HCT116 (cell line): ENCODE measurements at regions not wholly inside any gene's neighbourhood (a gene's known extent, or its start where the extent isn't known, plus 50 kb on each side); places are given as distances from the start of the nearest gene placed in this dataset.

Experiments
- ATAC-seq: fragments of 200-7000 bp; cut with Tn5 transposase; 2 replicates; pipeline ENCODE4 v1.9.1; 2020; ENCODE audit warnings: mild to moderate bottlenecking, moderate library complexity
- BruUV-seq: library from RNA; stranded (reverse); fragments of 400-500 nt; replicated peaks from 2 replicates; lab custom pipeline; 2021; lab: Mats Ljungman, UMichigan
- CTCF ChIA-PET: fragments of 300-600 bp; sonication (Branson Sonifier 250); formaldehyde crosslinking; loops from one replicate; lab custom pipeline; 2021; ENCODE audit warnings: antibody characterized with exemption; lab: Charles Lee
- POLR2A ChIA-PET: fragments of 300-600, 350-600 bp; sonication (Branson Sonifier 250); formaldehyde crosslinking; loops from one replicate; lab custom pipeline; 2021; ENCODE audit warnings: antibody characterized with exemption; lab: Charles Lee
- RAD21 ChIA-PET, 2 experiments: fragments of 300-600 bp; sonication (Branson Sonifier 250); formaldehyde crosslinking; loops; one replicate each; lab custom pipeline; 2023; ENCODE audit warnings: low total read pairs in 2 of 2; ENCODE audit not compliant: uncharacterized antibody in 2 of 2, unreplicated experiment in 2 of 2, low non-redundant PET in 1 of 2; lab: Charles Lee
- DNase-seq: peaks from one replicate; pipeline ENCODE4 v3.0.0-alpha.2; 2010; ENCODE audit warnings: low read depth, low spot score
- H2AFZ ChIP-seq: fragments of 200-600 bp; shearing (Covaris generic), sonication (generic); 2 replicates; pipeline ENCODE4 v1.6.1; 2017; ENCODE audit warnings: low read depth, mixed run types, mixed read lengths, antibody characterized with exemption, low read length; ENCODE audit not compliant: poor library complexity, severe bottlenecking
- H3K27ac ChIP-seq: 2 replicates; pipeline ENCODE4 v1.5.1; 2012; ENCODE audit warnings: low read depth, low read length
- H3K27me3 ChIP-seq: fragments of 200-600 bp; sonication (generic); 2 replicates; pipeline ENCODE4 v1.6.1; 2016; ENCODE audit warnings: mixed run types, low read length, mixed read lengths; ENCODE audit not compliant: insufficient read depth
- H3K36me3 ChIP-seq, 2 experiments: fragments of 200-500 bp in 1 of 2; fragments of 200-600 bp in 1 of 2; sonication (Bioruptor generic) in 1 of 2; sonication (generic) in 1 of 2; 2 replicates each; pipeline versions ENCODE4 v1.5.1 to v1.6.1; 2014 to 2016; ENCODE audit warnings: low read length in 2 of 2, inconsistent platforms in 1 of 2, mixed read lengths in 1 of 2, mixed run types in 1 of 2; ENCODE audit not compliant: insufficient read depth in 2 of 2, control insufficient read depth in 1 of 2
- H3K4me1 ChIP-seq, 2 experiments: fragments of 200-600 bp in 1 of 2; sonication (generic) in 1 of 2; 2 replicates each; pipeline versions ENCODE4 v1.5.1 to v1.6.1; 2012 to 2017; ENCODE audit warnings: low read length in 2 of 2, inconsistent platforms in 1 of 2, mild to moderate bottlenecking in 1 of 2, mixed read lengths in 1 of 2, mixed run types in 1 of 2, moderate library complexity in 1 of 2; ENCODE audit not compliant: insufficient read depth in 2 of 2, control insufficient read depth in 1 of 2
- H3K4me2 ChIP-seq: fragments of 200-600 bp; sonication (generic); 2 replicates; pipeline ENCODE4 v1.6.1; 2017; ENCODE audit warnings: mixed run types, low read length, mixed read lengths
- H3K4me3 ChIP-seq, 2 experiments: fragments of 200-600 bp in 1 of 2; sonication (generic) in 1 of 2; replicated peaks in 1 of 2; 2 replicates each; pipeline ENCODE4 v1.5.1; 2011 to 2016; ENCODE audit warnings: low read length in 2 of 2, control low read depth in 1 of 2, low read depth in 1 of 2, mild to moderate bottlenecking in 1 of 2, mixed read lengths in 1 of 2, mixed run types in 1 of 2
- H3K79me2 ChIP-seq: fragments of 200-600 bp; sonication (generic); 2 replicates; pipeline ENCODE4 v1.6.1; 2017; ENCODE audit warnings: mild to moderate bottlenecking, mixed run types, low read length, moderate library complexity, mixed read lengths; ENCODE audit not compliant: insufficient read depth
- H3K9ac ChIP-seq: fragments of 200-600 bp; sonication (generic); 2 replicates; pipeline ENCODE4 v1.6.1; 2016; ENCODE audit warnings: low read length, mixed read lengths
- H3K9me2 ChIP-seq: fragments of 200-600 bp; sonication (generic), shearing (Covaris generic); 2 replicates; pipeline ENCODE4 v1.6.1; 2017; ENCODE audit warnings: mixed run types, mild to moderate bottlenecking, moderate library complexity; ENCODE audit not compliant: insufficient read depth
- H3K9me3 ChIP-seq, 2 experiments: fragments of 200-500 bp in 1 of 2; fragments of 200-600 bp in 1 of 2; sonication (Bioruptor generic) in 1 of 2; sonication (generic) in 1 of 2; 2 replicates each; pipeline ENCODE4 v1.6.1; 2014 to 2017; ENCODE audit warnings: low read length in 2 of 2, mixed read lengths in 2 of 2, inconsistent platforms in 1 of 2, low read depth in 1 of 2, mild to moderate bottlenecking in 1 of 2, mixed run types in 1 of 2, moderate library complexity in 1 of 2; ENCODE audit not compliant: control insufficient read depth in 1 of 2, insufficient read depth in 1 of 2
- H4K20me1 ChIP-seq: fragments of 200-600 bp; sonication (generic), shearing (Covaris generic); 2 replicates; pipeline ENCODE4 v1.6.1; 2017; ENCODE audit warnings: mixed run types, mild to moderate bottlenecking, moderate library complexity; ENCODE audit not compliant: insufficient read depth
- CEBPB ChIP-seq: IDR thresholded peaks from 2 replicates; pipeline ENCODE4 v1.6.1; 2012; ENCODE audit warnings: low read depth
- ELF1 ChIP-seq: IDR thresholded peaks from 2 replicates; pipeline ENCODE4 v1.6.1; 2012; ENCODE audit warnings: low read depth, borderline replicate concordance
- EZH2 ChIP-seq: fragments of 200-600 bp; sonication (generic); IDR thresholded peaks from 2 replicates; pipeline ENCODE4 v1.6.1; 2017; ENCODE audit warnings: antibody characterized with exemption, mixed run types
- EZH2phosphoT487 ChIP-seq: fragments of 200-600 bp; IDR thresholded peaks from 2 replicates; pipeline ENCODE4 v1.6.1; 2018; ENCODE audit warnings: antibody characterized with exemption, borderline replicate concordance
- POLR2AphosphoS5 ChIP-seq: IDR thresholded peaks from 2 replicates; pipeline ENCODE4 v1.6.1; 2011; ENCODE audit warnings: mild to moderate bottlenecking, low read depth, low read length, moderate library complexity
- RAD21 ChIP-seq: IDR thresholded peaks from 2 replicates; pipeline ENCODE4 v1.6.1; 2012; ENCODE audit warnings: low read depth, mild to moderate bottlenecking
- SP1 ChIP-seq: IDR thresholded peaks from 2 replicates; pipeline ENCODE4 v1.6.1; 2012; ENCODE audit warnings: low read depth
- YY1 ChIP-seq: IDR thresholded peaks from 2 replicates; pipeline ENCODE4 v1.6.1; 2011; ENCODE audit warnings: low read length, low read depth, moderate library complexity, mild to moderate bottlenecking; ENCODE audit not compliant: insufficient replicate concordance; ENCODE audit errors: extremely low read depth
- ZFX ChIP-seq: fragments of 450-650 bp; IDR thresholded peaks from 2 replicates; pipeline ENCODE4 v1.6.1; 2017
- ZNF274 ChIP-seq: fragments of 200-500 bp; sonication (Bioruptor generic); IDR thresholded peaks from 2 replicates; pipeline ENCODE4 v1.6.1; 2014; ENCODE audit warnings: mild to moderate bottlenecking, low read depth, low read length, inconsistent platforms
- intact Hi-C: fragments of 100-400 bp; cut with micrococcal nuclease; formaldehyde crosslinking; loops from 2 replicates; pipeline ENCODE4 v1.10.0; 2022
- TF ChIP-seq, protein P1 (sequence below): IDR thresholded peaks from 2 replicates; pipeline ENCODE4 v1.6.1; 2012
- TF ChIP-seq, protein P2 (sequence below): IDR thresholded peaks from 2 replicates; pipeline ENCODE4 v1.6.1; 2012
- TF ChIP-seq, protein P3 (sequence below), 3 experiments: fragments of 200-600 bp in 1 of 3; sonication (generic) in 1 of 3; IDR thresholded peaks in 2 of 3; conservative IDR thresholded peaks in 1 of 3; 2 replicates each; pipeline ENCODE4 v1.5.1; 2012 to 2017; ENCODE audit warnings: low read depth in 2 of 3, low read length in 2 of 3, antibody characterized with exemption in 1 of 3, borderline replicate concordance in 1 of 3, control low read depth in 1 of 3, mild to moderate bottlenecking in 1 of 3, mixed read lengths in 1 of 3, mixed run types in 1 of 3, moderate library complexity in 1 of 3; ENCODE audit not compliant: insufficient read depth in 1 of 3
- TF ChIP-seq, protein P4 (sequence below): IDR thresholded peaks from 2 replicates; pipeline ENCODE4 v1.6.1; 2012; ENCODE audit warnings: low read depth

DNA sequence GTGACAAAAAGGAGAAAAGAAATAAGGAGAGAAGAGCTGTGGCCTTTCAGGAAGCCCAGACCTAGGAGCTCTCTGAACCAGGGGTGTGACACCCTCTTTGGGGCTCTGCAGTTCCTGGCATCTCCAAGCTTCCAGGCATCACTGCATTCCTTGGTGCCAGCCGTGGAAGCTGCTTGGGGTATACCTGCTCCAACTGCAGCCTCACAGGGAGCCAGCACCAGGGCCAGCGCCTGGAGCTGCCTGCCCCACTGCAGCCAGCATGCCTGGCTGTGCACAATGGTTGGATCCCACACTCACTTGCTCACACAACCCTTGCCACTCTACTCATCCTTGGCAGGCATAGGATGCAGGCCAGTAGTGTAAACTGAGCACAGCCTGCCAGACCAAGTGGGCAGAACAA lies 242.1 kb upstream of the GJE1 start:
- Histone ChIP-seq H3K9me3 (peaks cover 5 to 9% of the 10 kb centered on the region in 2 experiments; a peak in 2 of 4 replicates), H2AFZ (no peak overlapping the region), H3K9ac (no peak overlapping the region), H3K36me3 (no peaks in the 10 kb centered on the region), H3K27me3 (no peaks in the 10 kb centered on the region), H3K9me2 (no peaks in the 10 kb centered on the region), H3K27ac (no peak overlapping the region), H3K4me2 (no peak overlapping the region), H3K4me1 (no peaks in the 10 kb centered on the region), H3K4me3 (no peak overlapping the region), H3K79me2 (no peaks in the 10 kb centered on the region), H4K20me1 (no peaks in the 10 kb centered on the region)
- no TSS peak for BruUV-seq
- ATAC-seq = no peak
- RAD21 ChIA-PET = no interaction called here
- POLR2A ChIA-PET = no interaction called here
- no peak for DNase-seq
- TF ChIP-seq ZNF274 (no peak), EZH2 (no peak), RAD21 (no peak), ELF1 (no peak), SP1 (no peak), EZH2phosphoT487 (no peak), ZFX (no peak), POLR2AphosphoS5 (no peak), CEBPB (no peak), YY1 (no peak)
- TF ChIP-seq, protein P1, sequence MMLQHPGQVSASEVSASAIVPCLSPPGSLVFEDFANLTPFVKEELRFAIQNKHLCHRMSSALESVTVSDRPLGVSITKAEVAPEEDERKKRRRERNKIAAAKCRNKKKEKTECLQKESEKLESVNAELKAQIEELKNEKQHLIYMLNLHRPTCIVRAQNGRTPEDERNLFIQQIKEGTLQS = no peak
- TF ChIP-seq, protein P2, sequence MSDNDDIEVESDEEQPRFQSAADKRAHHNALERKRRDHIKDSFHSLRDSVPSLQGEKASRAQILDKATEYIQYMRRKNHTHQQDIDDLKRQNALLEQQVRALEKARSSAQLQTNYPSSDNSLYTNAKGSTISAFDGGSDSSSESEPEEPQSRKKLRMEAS = no peak
- intact Hi-C loops = no loop called here
- CTCF ChIA-PET = no interaction called here

DNA sequence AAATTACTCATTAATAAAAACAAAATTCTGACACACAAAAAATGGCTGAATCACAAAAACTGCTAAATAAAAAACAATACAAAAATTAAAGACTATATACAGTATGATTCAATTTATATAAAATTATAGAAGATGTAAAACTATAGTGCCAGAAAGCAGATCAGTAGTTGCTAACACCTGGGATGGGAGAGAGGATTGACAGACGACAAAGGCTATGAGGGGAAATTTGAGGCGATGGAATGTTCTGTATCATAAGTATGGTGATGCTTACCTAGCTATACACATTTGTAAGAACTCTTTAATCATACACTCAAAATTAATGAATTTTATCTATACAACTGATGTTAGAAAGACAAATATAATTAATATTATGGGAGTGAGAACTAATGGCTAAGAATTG lies 247.9 kb upstream of the GJE1 start:
- Histone ChIP-seq H4K20me1 (no peaks in the 10 kb centered on the region), H3K9me3 (peaks cover 3 to 5% of the 10 kb centered on the region in 2 experiments; a peak in 1 of 4 replicates), H3K27me3 (no peaks in the 10 kb centered on the region), H3K79me2 (no peaks in the 10 kb centered on the region), H3K4me2 (no peak overlapping the region), H3K27ac (no peak overlapping the region), H3K4me3 (no peak overlapping the region), H3K36me3 (no peaks in the 10 kb centered on the region), H3K4me1 (no peaks in the 10 kb centered on the region), H2AFZ (no peak overlapping the region), H3K9me2 (no peaks in the 10 kb centered on the region), H3K9ac (no peak overlapping the region)
- ChIA-PET RAD21 (no interaction called here), POLR2A (no interaction called here), CTCF (no interaction called here)
- intact Hi-C loops = no loop called here
- no peak for ATAC-seq
- BruUV-seq = no TSS peak
- DNase-seq = no peak
- TF ChIP-seq, protein P1 = no peak
- no peak for TF ChIP-seq ZFX
- no peak for TF ChIP-seq SP1
- TF ChIP-seq, protein P3, sequence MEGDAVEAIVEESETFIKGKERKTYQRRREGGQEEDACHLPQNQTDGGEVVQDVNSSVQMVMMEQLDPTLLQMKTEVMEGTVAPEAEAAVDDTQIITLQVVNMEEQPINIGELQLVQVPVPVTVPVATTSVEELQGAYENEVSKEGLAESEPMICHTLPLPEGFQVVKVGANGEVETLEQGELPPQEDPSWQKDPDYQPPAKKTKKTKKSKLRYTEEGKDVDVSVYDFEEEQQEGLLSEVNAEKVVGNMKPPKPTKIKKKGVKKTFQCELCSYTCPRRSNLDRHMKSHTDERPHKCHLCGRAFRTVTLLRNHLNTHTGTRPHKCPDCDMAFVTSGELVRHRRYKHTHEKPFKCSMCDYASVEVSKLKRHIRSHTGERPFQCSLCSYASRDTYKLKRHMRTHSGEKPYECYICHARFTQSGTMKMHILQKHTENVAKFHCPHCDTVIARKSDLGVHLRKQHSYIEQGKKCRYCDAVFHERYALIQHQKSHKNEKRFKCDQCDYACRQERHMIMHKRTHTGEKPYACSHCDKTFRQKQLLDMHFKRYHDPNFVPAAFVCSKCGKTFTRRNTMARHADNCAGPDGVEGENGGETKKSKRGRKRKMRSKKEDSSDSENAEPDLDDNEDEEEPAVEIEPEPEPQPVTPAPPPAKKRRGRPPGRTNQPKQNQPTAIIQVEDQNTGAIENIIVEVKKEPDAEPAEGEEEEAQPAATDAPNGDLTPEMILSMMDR (IDR thresholded peaks at IDR 0.05 in 2 of 3, conservative IDR thresholded peaks at IDR 0.05 in 1 of 3; ENCODE audit: borderline replicate concordance in 1 of 3, insufficient read depth in 1 of 3, low read depth in 2 of 3, low read length in 2 of 3) = no peak
- TF ChIP-seq, protein P4, sequence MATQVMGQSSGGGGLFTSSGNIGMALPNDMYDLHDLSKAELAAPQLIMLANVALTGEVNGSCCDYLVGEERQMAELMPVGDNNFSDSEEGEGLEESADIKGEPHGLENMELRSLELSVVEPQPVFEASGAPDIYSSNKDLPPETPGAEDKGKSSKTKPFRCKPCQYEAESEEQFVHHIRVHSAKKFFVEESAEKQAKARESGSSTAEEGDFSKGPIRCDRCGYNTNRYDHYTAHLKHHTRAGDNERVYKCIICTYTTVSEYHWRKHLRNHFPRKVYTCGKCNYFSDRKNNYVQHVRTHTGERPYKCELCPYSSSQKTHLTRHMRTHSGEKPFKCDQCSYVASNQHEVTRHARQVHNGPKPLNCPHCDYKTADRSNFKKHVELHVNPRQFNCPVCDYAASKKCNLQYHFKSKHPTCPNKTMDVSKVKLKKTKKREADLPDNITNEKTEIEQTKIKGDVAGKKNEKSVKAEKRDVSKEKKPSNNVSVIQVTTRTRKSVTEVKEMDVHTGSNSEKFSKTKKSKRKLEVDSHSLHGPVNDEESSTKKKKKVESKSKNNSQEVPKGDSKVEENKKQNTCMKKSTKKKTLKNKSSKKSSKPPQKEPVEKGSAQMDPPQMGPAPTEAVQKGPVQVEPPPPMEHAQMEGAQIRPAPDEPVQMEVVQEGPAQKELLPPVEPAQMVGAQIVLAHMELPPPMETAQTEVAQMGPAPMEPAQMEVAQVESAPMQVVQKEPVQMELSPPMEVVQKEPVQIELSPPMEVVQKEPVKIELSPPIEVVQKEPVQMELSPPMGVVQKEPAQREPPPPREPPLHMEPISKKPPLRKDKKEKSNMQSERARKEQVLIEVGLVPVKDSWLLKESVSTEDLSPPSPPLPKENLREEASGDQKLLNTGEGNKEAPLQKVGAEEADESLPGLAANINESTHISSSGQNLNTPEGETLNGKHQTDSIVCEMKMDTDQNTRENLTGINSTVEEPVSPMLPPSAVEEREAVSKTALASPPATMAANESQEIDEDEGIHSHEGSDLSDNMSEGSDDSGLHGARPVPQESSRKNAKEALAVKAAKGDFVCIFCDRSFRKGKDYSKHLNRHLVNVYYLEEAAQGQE = no peak
- TF ChIP-seq ZNF274 = no peak
